ENCODE measurements at regions not wholly inside any gene's neighbourhood (a gene's known extent, or its start where the extent isn't known, plus 50 kb on each side); places are given as distances from the start of the nearest gene placed in this dataset.

- ATAC-seq: no peak
- Mint-ChIP-seq H3K27me3 (ENCODE audit: low read depth) (peaks cover 11% of the 10 kb centered on the region), H3K9me3 (peaks cover 13% of the 10 kb centered on the region), H3K4me1 (ENCODE audit: low read depth) (no peaks in the 10 kb centered on the region), H3K36me3 (ENCODE audit: insufficient read depth) (no peaks in the 10 kb centered on the region), H3K4me3 (no peak overlapping the region)
- no peak for DNase-seq
Measured at GRCh38 chr10:123408660-123409059, 254.5 kb downstream of the BUB3 start.

GRCh38 chr10:123409426-123409825, 255.2 kb downstream of the BUB3 start:
- peaks cover 10% of the 10 kb centered on the region for H3K9me3 Mint-ChIP-seq
- DNase-seq: no peak
- ATAC-seq: no peak
- H3K4me3 Mint-ChIP-seq: no peak overlapping the region
- H3K27me3 Mint-ChIP-seq (ENCODE audit: low read depth): peaks cover 11% of the 10 kb centered on the region
- no peaks in the 10 kb centered on the region for H3K36me3 Mint-ChIP-seq (ENCODE audit: insufficient read depth)
- H3K4me1 Mint-ChIP-seq (ENCODE audit: low read depth): no peaks in the 10 kb centered on the region

- Mint-ChIP-seq H3K9me3 (peaks cover 6% of the 10 kb centered on the region), H3K27me3 (ENCODE audit: low read depth) (peaks cover 11% of the 10 kb centered on the region), H3K4me1 (ENCODE audit: low read depth) (no peaks in the 10 kb centered on the region), H3K36me3 (ENCODE audit: insufficient read depth) (no peaks in the 10 kb centered on the region), H3K4me3 (no peak overlapping the region)
- ATAC-seq (no peak), DNase-seq (no peak)
Measured at GRCh38 chr10:123409884-123410283, 255.7 kb downstream of the BUB3 start.

GRCh38 chr10:123413353-123413752, 252.8 kb upstream of the GPR26 start:
- no peak overlapping the region for H3K4me3 Mint-ChIP-seq
- peaks cover 13% of the 10 kb centered on the region for H3K27me3 Mint-ChIP-seq (ENCODE audit: low read depth)
- no peaks in the 10 kb centered on the region for H3K9me3 Mint-ChIP-seq
- no peaks in the 10 kb centered on the region for H3K4me1 Mint-ChIP-seq (ENCODE audit: low read depth)
- no peak for ATAC-seq
- no peaks in the 10 kb centered on the region for H3K36me3 Mint-ChIP-seq (ENCODE audit: insufficient read depth)
- DNase-seq: no peak

- ATAC-seq (no peak), DNase-seq (no peak)
- Mint-ChIP-seq H3K27me3 (ENCODE audit: low read depth) (peaks cover 8% of the 10 kb centered on the region), H3K4me3 (no peak overlapping the region), H3K36me3 (ENCODE audit: insufficient read depth) (no peaks in the 10 kb centered on the region), H3K4me1 (ENCODE audit: low read depth) (no peaks in the 10 kb centered on the region), H3K9me3 (no peaks in the 10 kb centered on the region)
Measured at GRCh38 chr10:123415523-123415922, 250.6 kb upstream of the GPR26 start.

- no peak for ATAC-seq
Measured at GRCh38 chr10:123417414-123417813, 248.7 kb upstream of the GPR26 start.

GRCh38 chr10:123421461-123421860, 244.7 kb upstream of the GPR26 start:
- ATAC-seq: no peak
- Mint-ChIP-seq H3K4me1 (ENCODE audit: low read depth) (no peaks in the 10 kb centered on the region), H3K9me3 (no peaks in the 10 kb centered on the region), H3K4me3 (no peak overlapping the region), H3K27me3 (ENCODE audit: low read depth) (peaks cover 8% of the 10 kb centered on the region), H3K36me3 (ENCODE audit: insufficient read depth) (no peaks in the 10 kb centered on the region)
- no peak for DNase-seq

More at GRCh38 chr10:123417414-123417813, 248.7 kb upstream of the GPR26 start:
- Mint-ChIP-seq H3K4me1 (ENCODE audit: low read depth) (no peaks in the 10 kb centered on the region), H3K4me3 (no peak overlapping the region), H3K27me3 (ENCODE audit: low read depth) (peaks cover 8% of the 10 kb centered on the region), H3K9me3 (no peaks in the 10 kb centered on the region), H3K36me3 (ENCODE audit: insufficient read depth) (no peaks in the 10 kb centered on the region)
- DNase-seq: no peak

GRCh38 chr10:123422261-123422660, 243.9 kb upstream of the GPR26 start:
- ATAC-seq: no peak
- Mint-ChIP-seq H3K9me3 (no peaks in the 10 kb centered on the region), H3K4me3 (no peak overlapping the region)

GRCh38 chr10:123424537-123424936, 241.6 kb upstream of the GPR26 start:
- ATAC-seq (no peak), DNase-seq (no peak)
- Mint-ChIP-seq H3K4me3 (no peak overlapping the region), H3K36me3 (ENCODE audit: insufficient read depth) (no peaks in the 10 kb centered on the region), H3K4me1 (ENCODE audit: low read depth) (no peaks in the 10 kb centered on the region), H3K9me3 (no peaks in the 10 kb centered on the region), H3K27me3 (ENCODE audit: low read depth) (peaks cover 13% of the 10 kb centered on the region)

More at GRCh38 chr10:123422261-123422660, 243.9 kb upstream of the GPR26 start:
- Mint-ChIP-seq H3K36me3 (ENCODE audit: insufficient read depth) (no peaks in the 10 kb centered on the region), H3K27me3 (ENCODE audit: low read depth) (peaks cover 15% of the 10 kb centered on the region), H3K4me1 (ENCODE audit: low read depth) (no peaks in the 10 kb centered on the region)
- DNase-seq: no peak

- Mint-ChIP-seq H3K9me3 (no peaks in the 10 kb centered on the region), H3K27me3 (ENCODE audit: low read depth) (peaks cover 11% of the 10 kb centered on the region), H3K36me3 (ENCODE audit: insufficient read depth) (no peaks in the 10 kb centered on the region), H3K4me1 (ENCODE audit: low read depth) (no peaks in the 10 kb centered on the region), H3K4me3 (no peak overlapping the region)
- ATAC-seq (no peak), DNase-seq (no peak)
Measured at GRCh38 chr10:123425680-123426079, 240.5 kb upstream of the GPR26 start.

GRCh38 chr10:123427165-123427786, 238.9 kb upstream of the GPR26 start:
- no peak for ATAC-seq
- no peak for DNase-seq
- Mint-ChIP-seq H3K27me3 (ENCODE audit: low read depth) (peaks cover 13% of the 10 kb centered on the region), H3K9me3 (no peaks in the 10 kb centered on the region), H3K4me3 (no peak overlapping the region), H3K36me3 (ENCODE audit: insufficient read depth) (no peaks in the 10 kb centered on the region), H3K4me1 (ENCODE audit: low read depth) (no peaks in the 10 kb centered on the region)

- no peaks in the 10 kb centered on the region for H3K4me1 Mint-ChIP-seq (ENCODE audit: low read depth)
- H3K4me3 Mint-ChIP-seq: no peak overlapping the region
- H3K9me3 Mint-ChIP-seq: no peaks in the 10 kb centered on the region
- ATAC-seq (no peak), DNase-seq (no peak)
- H3K36me3 Mint-ChIP-seq (ENCODE audit: insufficient read depth): no peaks in the 10 kb centered on the region
- peaks cover 13% of the 10 kb centered on the region for H3K27me3 Mint-ChIP-seq (ENCODE audit: low read depth)
Measured at GRCh38 chr10:123428391-123428790, 237.8 kb upstream of the GPR26 start.

- Mint-ChIP-seq H3K36me3 (ENCODE audit: insufficient read depth) (no peaks in the 10 kb centered on the region), H3K27me3 (ENCODE audit: low read depth) (peaks cover 12% of the 10 kb centered on the region), H3K4me3 (no peak overlapping the region), H3K9me3 (no peaks in the 10 kb centered on the region), H3K4me1 (ENCODE audit: low read depth) (no peaks in the 10 kb centered on the region)
- ATAC-seq (no peak), DNase-seq (no peak)
Measured at GRCh38 chr10:123429706-123430221, 236.4 kb upstream of the GPR26 start.

- ATAC-seq (no peak), DNase-seq (no peak)
- Mint-ChIP-seq H3K9me3 (no peaks in the 10 kb centered on the region), H3K36me3 (ENCODE audit: insufficient read depth) (no peaks in the 10 kb centered on the region), H3K4me1 (ENCODE audit: low read depth) (no peaks in the 10 kb centered on the region), H3K27me3 (ENCODE audit: low read depth) (peaks cover 10% of the 10 kb centered on the region), H3K4me3 (no peak overlapping the region)
Measured at GRCh38 chr10:123433539-123433938, 232.6 kb upstream of the GPR26 start.

GRCh38 chr10:123434435-123435039, 231.6 kb upstream of the GPR26 start:
- ATAC-seq: no peak
- no peaks in the 10 kb centered on the region for H3K36me3 Mint-ChIP-seq (ENCODE audit: insufficient read depth)
- peaks cover 10% of the 10 kb centered on the region for H3K27me3 Mint-ChIP-seq (ENCODE audit: low read depth)

More at GRCh38 chr10:123434435-123435039, 231.6 kb upstream of the GPR26 start:
- H3K9me3 Mint-ChIP-seq: no peaks in the 10 kb centered on the region
- no peak for DNase-seq
- no peaks in the 10 kb centered on the region for H3K4me1 Mint-ChIP-seq (ENCODE audit: low read depth)
- no peak overlapping the region for H3K4me3 Mint-ChIP-seq

Measured in activated T-cell treated with anti-CD3 and anti-CD28 coated beads, Interleukin-2, amount 50 U/mL, for 4 hours (primary cell).